ENCODE measurements at regions not wholly inside any gene's neighbourhood (a gene's known extent, or its start where the extent isn't known, plus 50 kb on each side); places are given as distances from the start of the nearest gene placed in this dataset.
A peak's percentile ranks its signal among the peaks of the same experiment; 100 is the strongest.

GRCh38 chr4:33029976-33030375 lies 2309.8 kb downstream of the PCDH7 start:
- Mint-ChIP-seq H3K36me3 (ENCODE audit: insufficient read depth, unreplicated experiment) (no peaks in the 10 kb centered on the region), H3K27ac (ENCODE audit: low read depth, unreplicated experiment) (no peak overlapping the region), H3K4me1 (ENCODE audit: insufficient read depth, unreplicated experiment) (no peaks in the 10 kb centered on the region), H3K4me3 (ENCODE audit: unreplicated experiment) (no peak overlapping the region), H3K27me3 (ENCODE audit: insufficient read depth, unreplicated experiment) (no peaks in the 10 kb centered on the region), H3K9me3 (ENCODE audit: unreplicated experiment) (no peaks in the 10 kb centered on the region)
- TF ChIP-seq, protein P1, sequence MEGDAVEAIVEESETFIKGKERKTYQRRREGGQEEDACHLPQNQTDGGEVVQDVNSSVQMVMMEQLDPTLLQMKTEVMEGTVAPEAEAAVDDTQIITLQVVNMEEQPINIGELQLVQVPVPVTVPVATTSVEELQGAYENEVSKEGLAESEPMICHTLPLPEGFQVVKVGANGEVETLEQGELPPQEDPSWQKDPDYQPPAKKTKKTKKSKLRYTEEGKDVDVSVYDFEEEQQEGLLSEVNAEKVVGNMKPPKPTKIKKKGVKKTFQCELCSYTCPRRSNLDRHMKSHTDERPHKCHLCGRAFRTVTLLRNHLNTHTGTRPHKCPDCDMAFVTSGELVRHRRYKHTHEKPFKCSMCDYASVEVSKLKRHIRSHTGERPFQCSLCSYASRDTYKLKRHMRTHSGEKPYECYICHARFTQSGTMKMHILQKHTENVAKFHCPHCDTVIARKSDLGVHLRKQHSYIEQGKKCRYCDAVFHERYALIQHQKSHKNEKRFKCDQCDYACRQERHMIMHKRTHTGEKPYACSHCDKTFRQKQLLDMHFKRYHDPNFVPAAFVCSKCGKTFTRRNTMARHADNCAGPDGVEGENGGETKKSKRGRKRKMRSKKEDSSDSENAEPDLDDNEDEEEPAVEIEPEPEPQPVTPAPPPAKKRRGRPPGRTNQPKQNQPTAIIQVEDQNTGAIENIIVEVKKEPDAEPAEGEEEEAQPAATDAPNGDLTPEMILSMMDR (IDR thresholded peaks at IDR 0.05; ENCODE audit: unreplicated experiment) = no peak
- no peak for DNase-seq (ENCODE audit: unreplicated experiment)
- no TSS peak for BruUV-seq (replicated peaks)
- intact Hi-C loops (cut with micrococcal nuclease) = no loop called here
- POLR2A ChIA-PET = no interaction called here
- CTCF ChIA-PET = no interaction called here

GRCh38 chr4:33031328-33031727 lies 2311.2 kb downstream of the PCDH7 start:
- DNase-seq (ENCODE audit: unreplicated experiment) = no peak
- CTCF ChIA-PET = no interaction called here
- TF ChIP-seq, protein P1 (IDR thresholded peaks at IDR 0.05; ENCODE audit: unreplicated experiment) = no peak
- H3K27me3 Mint-ChIP-seq (ENCODE audit: insufficient read depth, unreplicated experiment) = no peaks in the 10 kb centered on the region
- H3K9me3 Mint-ChIP-seq (ENCODE audit: unreplicated experiment) = no peaks in the 10 kb centered on the region
- no TSS peak for BruUV-seq (replicated peaks)
- H3K36me3 Mint-ChIP-seq (ENCODE audit: insufficient read depth, unreplicated experiment) = no peaks in the 10 kb centered on the region
- no peak overlapping the region for H3K27ac Mint-ChIP-seq (ENCODE audit: low read depth, unreplicated experiment)
- POLR2A ChIA-PET = interaction anchor here (0.7 kb wide), 1 partner anchor 21 kb away, joined by 4 read pairs; no protein-coding TSS in a partner anchor
- no peaks in the 10 kb centered on the region for H3K4me1 Mint-ChIP-seq (ENCODE audit: insufficient read depth, unreplicated experiment)
- intact Hi-C loops (cut with micrococcal nuclease) = no loop called here
- H3K4me3 Mint-ChIP-seq (ENCODE audit: unreplicated experiment) = no peak overlapping the region

DNA sequence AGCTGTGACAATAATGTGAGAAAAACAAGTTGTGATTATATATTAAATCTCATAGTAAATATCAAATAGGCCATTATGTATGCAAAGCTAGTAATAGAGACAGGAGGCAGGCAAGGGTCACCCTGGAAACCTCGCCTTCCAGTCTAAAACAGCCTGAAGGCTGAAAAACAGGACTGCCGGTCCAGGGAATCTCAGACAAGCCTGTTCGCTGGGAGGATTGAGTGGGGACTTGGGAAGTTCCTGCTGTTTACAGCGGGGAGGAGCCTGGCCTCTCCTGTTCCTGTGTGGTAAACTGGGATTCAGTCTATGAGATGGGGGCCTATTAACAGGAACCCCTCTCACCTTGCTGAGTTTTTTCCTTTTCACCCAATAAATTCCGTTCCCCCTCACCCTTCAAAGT lies 2317.3 kb downstream of the PCDH7 start:
- ChIA-PET POLR2A (interaction anchor here (0.7 kb wide), 1 partner anchor 1116 kb away, joined by 3 read pairs; no protein-coding TSS in a partner anchor), CTCF (no interaction called here)
- Mint-ChIP-seq H3K27me3 (ENCODE audit: insufficient read depth, unreplicated experiment) (no peaks in the 10 kb centered on the region), H3K27ac (ENCODE audit: low read depth, unreplicated experiment) (peak overlapping the region; percentile 39), H3K9me3 (ENCODE audit: unreplicated experiment) (no peaks in the 10 kb centered on the region), H3K4me3 (ENCODE audit: unreplicated experiment) (no peak overlapping the region), H3K4me1 (ENCODE audit: insufficient read depth, unreplicated experiment) (no peaks in the 10 kb centered on the region), H3K36me3 (ENCODE audit: insufficient read depth, unreplicated experiment) (no peaks in the 10 kb centered on the region)
- TF ChIP-seq, protein P1 (IDR thresholded peaks at IDR 0.05; ENCODE audit: unreplicated experiment) = no peak
- BruUV-seq (replicated peaks) = no TSS peak
- no peak for DNase-seq (ENCODE audit: unreplicated experiment)
- intact Hi-C loops (cut with micrococcal nuclease) = no loop called here

DNA sequence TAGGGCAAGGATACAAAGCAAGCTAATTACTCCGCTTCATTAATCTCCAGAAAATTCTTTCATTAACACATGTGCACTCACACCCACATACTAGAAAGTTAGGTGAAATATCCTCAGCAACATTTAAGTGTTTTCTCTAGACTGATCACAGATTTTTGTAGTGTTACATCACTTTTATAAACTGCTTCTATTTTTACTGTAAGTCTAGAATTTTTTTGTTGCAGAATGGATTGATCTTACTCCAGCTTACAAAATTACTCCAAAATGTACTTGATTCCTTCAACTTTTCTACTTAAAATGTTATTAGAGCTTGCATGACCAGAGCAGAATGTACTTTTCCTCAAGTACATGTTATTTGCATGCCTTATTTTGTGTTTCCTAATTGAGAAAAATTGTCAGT lies 2325.2 kb downstream of the PCDH7 start:
- CTCF ChIA-PET = interaction anchor here (1.5 kb wide), 1 partner anchor 11 kb away, joined by 4 read pairs; no protein-coding TSS in a partner anchor
- Mint-ChIP-seq H3K9me3 (ENCODE audit: unreplicated experiment) (no peaks in the 10 kb centered on the region), H3K4me3 (ENCODE audit: unreplicated experiment) (no peak overlapping the region), H3K27me3 (ENCODE audit: insufficient read depth, unreplicated experiment) (no peaks in the 10 kb centered on the region), H3K4me1 (ENCODE audit: insufficient read depth, unreplicated experiment) (no peaks in the 10 kb centered on the region), H3K27ac (ENCODE audit: low read depth, unreplicated experiment) (no peak overlapping the region), H3K36me3 (ENCODE audit: insufficient read depth, unreplicated experiment) (no peaks in the 10 kb centered on the region)
- POLR2A ChIA-PET = no interaction called here
- TF ChIP-seq, protein P1 (IDR thresholded peaks at IDR 0.05; ENCODE audit: unreplicated experiment) = no peak
- intact Hi-C loops (cut with micrococcal nuclease) = no loop called here
- BruUV-seq (replicated peaks) = no TSS peak
- DNase-seq (ENCODE audit: unreplicated experiment) = no peak

Measured in MCF 10A (cell line).